Lung (tissue), 11 donors: ENCODE measurements at regions not wholly inside any gene's neighbourhood (a gene's known extent, or its start where the extent isn't known, plus 50 kb on each side); places are given as distances from the start of the nearest gene placed in this dataset.

Experiments
- ATAC-seq: fragments of 200-7000 bp; cut with Tn5 transposase; one replicate; pipeline ENCODE4 v1.9.1; 2020; ENCODE audit warnings: moderate number of reproducible peaks; ENCODE audit not compliant: insufficient read depth, low FRiP score
- DNase-seq, 3 donors: peaks; one replicate each; pipeline ENCODE4 v3.0.0-alpha.2; 2013 to 2017
- H3K27ac ChIP-seq, 2 donors: one replicate each; pipeline ENCODE4 v1.5.1; 2013; ENCODE audit warnings: mild to moderate bottlenecking in 2 of 2, moderate library complexity in 2 of 2, control low read depth in 1 of 2, inconsistent platforms in 1 of 2, low read depth in 1 of 2, low read length in 1 of 2
- H3K27me3 ChIP-seq, 3 donors: one replicate each; pipeline ENCODE4 v1.5.1; 2013; ENCODE audit warnings: low read length in 2 of 3; ENCODE audit not compliant: control insufficient read depth in 3 of 3, insufficient read depth in 3 of 3
- H3K36me3 ChIP-seq, 4 donors: one replicate each; pipeline ENCODE4 v1.5.1; 2013; ENCODE audit warnings: low read length in 4 of 4, mild to moderate bottlenecking in 1 of 4, moderate library complexity in 1 of 4; ENCODE audit not compliant: control insufficient read depth in 4 of 4, insufficient read depth in 4 of 4
- H3K4me1 ChIP-seq, 5 donors: one replicate each; pipeline ENCODE4 v1.5.1; 2013; ENCODE audit warnings: low read length in 5 of 5, mild to moderate bottlenecking in 2 of 5, moderate library complexity in 1 of 5; ENCODE audit not compliant: control insufficient read depth in 5 of 5, insufficient read depth in 5 of 5
- H3K4me3 ChIP-seq: one replicate; pipeline ENCODE4 v1.5.1; 2013; ENCODE audit warnings: mild to moderate bottlenecking, control low read depth, moderate library complexity
- H3K9ac ChIP-seq, 2 donors: one replicate each; pipeline ENCODE4 v1.5.1; 2013; ENCODE audit warnings: low read length in 2 of 2, control low read depth in 1 of 2; ENCODE audit not compliant: insufficient read depth in 1 of 2
- H3K9me3 ChIP-seq, 4 donors: one replicate each; pipeline ENCODE4 v1.5.1; 2013; ENCODE audit warnings: low read length in 3 of 4, mild to moderate bottlenecking in 1 of 4, moderate library complexity in 1 of 4; ENCODE audit not compliant: control insufficient read depth in 4 of 4, insufficient read depth in 3 of 4
- CTCF ChIP-seq: IDR thresholded peaks from 2 replicates; pipeline ENCODE4 v1.5.1; 2012; ENCODE audit warnings: mild to moderate bottlenecking; ENCODE audit errors: control extremely low read depth, extremely low read depth
- WGBS, 2 donors: extraction: QIAGEN DNeasy Blood & Tissue Kit; methylation state at CpG; one replicate each; pipeline ENCODE4 v1.1.7; 2013; 5-methylcytosine and 5-hydroxymethylcytosine counted together
- donor health status: control.
- donor health status: control.
- donor health status: Bipolar disorder and iron deficiency.
- donor health status: healthy.
- donor health status: DM: yes; HTN: yes; CAD: no.

DNA sequence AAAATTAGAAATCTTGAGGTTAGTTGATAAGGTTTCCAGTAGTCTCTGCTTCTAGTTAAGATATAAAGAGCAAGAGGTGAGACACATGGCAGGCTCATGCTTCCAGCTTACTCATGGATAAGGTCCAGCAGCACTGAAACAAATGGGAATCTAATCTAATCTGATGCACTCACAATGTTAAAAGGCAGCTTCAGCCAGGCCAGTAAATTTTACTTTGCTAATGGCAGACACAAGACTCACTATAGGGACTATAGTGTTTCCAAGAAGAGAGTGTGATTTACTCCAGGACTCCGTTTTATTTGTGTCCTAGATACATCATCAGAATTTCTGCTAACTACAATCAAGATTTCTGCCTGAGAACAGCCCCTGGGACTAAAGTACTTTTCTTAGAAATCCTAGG is 324.8 kb downstream of the SMOC2 start:
- Histone ChIP-seq H3K27ac (no peak overlapping the region), H3K27me3 (peaks cover 0 to 6% (median 3%) of the 10 kb centered on the region in 3 donors), H3K4me3 (no peak overlapping the region), H3K9me3 (peaks cover 0 to 3% (median 0%) of the 10 kb centered on the region in 4 donors), H3K36me3 (no peaks in the 10 kb centered on the region), H3K4me1 (no peaks in the 10 kb centered on the region), H3K9ac (no peak overlapping the region)
- DNase-seq (no peak), ATAC-seq (no peak)
- 38 to 84% methylated on average over 1 of the region's 1 CpG for WGBS, 2 donors
- TF ChIP-seq CTCF = no peak

DNA sequence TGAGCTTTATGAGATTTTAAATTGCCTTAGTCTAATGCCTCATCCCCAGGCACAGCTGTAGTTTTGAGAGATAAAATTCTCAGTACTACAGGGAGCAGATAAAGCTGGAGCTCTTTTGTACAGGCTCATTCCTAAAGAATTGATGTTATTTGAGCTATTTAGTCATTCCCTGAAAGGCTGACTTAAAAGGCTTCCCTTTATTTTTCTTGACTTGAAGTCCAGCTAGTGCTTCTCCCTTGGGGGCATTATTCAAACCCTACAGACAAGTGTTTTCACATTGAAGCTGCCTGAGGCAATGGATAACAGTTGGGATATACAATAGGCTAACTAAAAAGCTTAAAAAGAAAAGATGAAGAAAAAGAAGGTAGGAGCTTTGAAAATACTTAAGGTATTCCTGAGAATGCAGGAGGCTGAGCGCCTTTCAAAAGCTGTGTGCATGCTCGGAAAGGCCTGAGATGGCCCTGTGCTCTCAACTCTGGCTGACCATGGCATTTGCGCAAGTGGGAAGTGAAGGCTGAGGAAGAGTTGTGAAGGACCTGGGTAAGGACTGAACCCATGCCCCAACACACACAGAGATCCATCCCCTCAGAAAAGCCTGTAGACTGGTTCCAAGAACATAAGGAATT is 315.1 kb downstream of the SMOC2 start:
- Histone ChIP-seq H3K27ac (no peak overlapping the region), H3K4me1 (no peaks in the 10 kb centered on the region), H3K4me3 (no peak overlapping the region), H3K36me3 (no peaks in the 10 kb centered on the region), H3K27me3 (peaks cover 0 to 33% (median 0%) of the 10 kb centered on the region in 3 donors), H3K9ac (no peak overlapping the region), H3K9me3 (no peaks in the 10 kb centered on the region)
- 92 to 93% methylated on average over 3 of the region's 3 CpGs for WGBS, 2 donors
- no peak for TF ChIP-seq CTCF
- ATAC-seq = no peak
- no peak for DNase-seq

- no peak overlapping the region for H3K4me3 ChIP-seq
- no peak overlapping the region for H3K27ac ChIP-seq
- WGBS, 2 donors = 62 to 74% methylated on average over 1 of the region's 1 CpG
- no peaks in the 10 kb centered on the region for H3K9me3 ChIP-seq
- peaks cover 0 to 23% (median 3%) of the 10 kb centered on the region in 3 donors for H3K27me3 ChIP-seq
- no peaks in the 10 kb centered on the region for H3K36me3 ChIP-seq
- DNase-seq = no peak
- TF ChIP-seq CTCF = no peak
- no peak overlapping the region for H3K9ac ChIP-seq
- no peaks in the 10 kb centered on the region for H3K4me1 ChIP-seq
- ATAC-seq = no peak
Observed at GRCh38 chr6:168746643-168747042, 305.7 kb downstream of the SMOC2 start.

- DNase-seq = no peak
- Histone ChIP-seq H3K4me3 (no peak overlapping the region), H3K4me1 (no peaks in the 10 kb centered on the region), H3K9ac (no peak overlapping the region), H3K9me3 (no peaks in the 10 kb centered on the region), H3K36me3 (no peaks in the 10 kb centered on the region), H3K27me3 (peaks cover 0 to 17% (median 3%) of the 10 kb centered on the region in 3 donors), H3K27ac (peak overlapping the region in 1 of 2 donors; percentile 40)
- ATAC-seq = no peak
- WGBS, 2 donors = 84 to 89% methylated on average over 3 of the region's 3 CpGs
- no peak for TF ChIP-seq CTCF
Observed at GRCh38 chr6:168746013-168746412, 305.0 kb downstream of the SMOC2 start.
